ENCODE measurements at regions not wholly inside any gene's neighbourhood (a gene's known extent, or its start where the extent isn't known, plus 50 kb on each side); places are given as distances from the start of the nearest gene placed in this dataset.

GRCh38 chr18:29083545-29083944 is 906.6 kb upstream of the CDH2 start:
- TF ChIP-seq CTCF (IDR thresholded peaks at IDR 0.05; ENCODE audit: low read depth, low read length, poor library complexity, severe bottlenecking) (no peak), EZH2phosphoT487 (IDR thresholded peaks at IDR 0.05; ENCODE audit: borderline replicate concordance, low read length) (no peak)

Measured in DOHH2 (cell line).